ENCODE measurements at regions not wholly inside any gene's neighbourhood (a gene's known extent, or its start where the extent isn't known, plus 50 kb on each side); places are given as distances from the start of the nearest gene placed in this dataset.

DNA sequence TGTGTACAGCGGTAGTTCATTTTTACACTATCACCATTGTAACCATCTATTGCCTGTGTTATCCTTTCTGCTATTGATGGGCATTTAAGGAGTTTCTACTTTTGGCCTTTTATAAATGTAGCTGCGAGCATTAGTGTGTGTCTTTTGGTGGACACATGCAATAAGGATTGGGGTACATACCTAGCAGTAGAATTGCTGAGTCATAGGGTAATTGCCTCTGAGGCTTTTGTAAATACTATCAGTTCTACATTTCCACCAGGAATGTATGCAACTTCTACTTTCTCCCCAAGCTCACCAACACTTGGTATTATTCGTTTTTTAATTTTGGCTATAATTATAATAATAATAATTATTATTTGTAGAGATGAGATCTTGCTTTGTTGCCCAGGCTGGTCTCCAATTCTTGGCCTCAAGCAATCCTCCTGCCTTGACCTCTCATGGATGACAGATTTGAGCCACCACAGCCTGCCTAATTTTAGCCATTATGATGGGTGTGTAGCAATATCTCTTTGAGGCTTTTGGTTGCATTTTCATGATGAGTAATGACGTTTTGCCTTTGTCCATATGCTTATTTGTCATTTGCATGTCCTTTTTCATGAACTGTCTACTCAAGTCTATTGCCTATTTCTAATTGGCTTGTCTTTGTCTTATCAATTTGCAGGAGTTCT lies 277.0 kb downstream of the ACTR3B start:
- no peak overlapping the region for H3K4me3 ChIP-seq (ENCODE audit: low read depth, low read length)
- TF ChIP-seq, protein P1, sequence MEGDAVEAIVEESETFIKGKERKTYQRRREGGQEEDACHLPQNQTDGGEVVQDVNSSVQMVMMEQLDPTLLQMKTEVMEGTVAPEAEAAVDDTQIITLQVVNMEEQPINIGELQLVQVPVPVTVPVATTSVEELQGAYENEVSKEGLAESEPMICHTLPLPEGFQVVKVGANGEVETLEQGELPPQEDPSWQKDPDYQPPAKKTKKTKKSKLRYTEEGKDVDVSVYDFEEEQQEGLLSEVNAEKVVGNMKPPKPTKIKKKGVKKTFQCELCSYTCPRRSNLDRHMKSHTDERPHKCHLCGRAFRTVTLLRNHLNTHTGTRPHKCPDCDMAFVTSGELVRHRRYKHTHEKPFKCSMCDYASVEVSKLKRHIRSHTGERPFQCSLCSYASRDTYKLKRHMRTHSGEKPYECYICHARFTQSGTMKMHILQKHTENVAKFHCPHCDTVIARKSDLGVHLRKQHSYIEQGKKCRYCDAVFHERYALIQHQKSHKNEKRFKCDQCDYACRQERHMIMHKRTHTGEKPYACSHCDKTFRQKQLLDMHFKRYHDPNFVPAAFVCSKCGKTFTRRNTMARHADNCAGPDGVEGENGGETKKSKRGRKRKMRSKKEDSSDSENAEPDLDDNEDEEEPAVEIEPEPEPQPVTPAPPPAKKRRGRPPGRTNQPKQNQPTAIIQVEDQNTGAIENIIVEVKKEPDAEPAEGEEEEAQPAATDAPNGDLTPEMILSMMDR (conservative IDR thresholded peaks at IDR 0.05; ENCODE audit: low read depth, low read length): no peak
- no peak for DNase-seq (ENCODE audit: low read depth)

GRCh38 chr7:153043440-153043839 lies 283.9 kb downstream of the ACTR3B start:
- TF ChIP-seq, protein P1 (conservative IDR thresholded peaks at IDR 0.05; ENCODE audit: low read depth, low read length): no peak
- DNase-seq (ENCODE audit: low read depth): no peak
- H3K4me3 ChIP-seq (ENCODE audit: low read depth, low read length): no peak overlapping the region

DNA sequence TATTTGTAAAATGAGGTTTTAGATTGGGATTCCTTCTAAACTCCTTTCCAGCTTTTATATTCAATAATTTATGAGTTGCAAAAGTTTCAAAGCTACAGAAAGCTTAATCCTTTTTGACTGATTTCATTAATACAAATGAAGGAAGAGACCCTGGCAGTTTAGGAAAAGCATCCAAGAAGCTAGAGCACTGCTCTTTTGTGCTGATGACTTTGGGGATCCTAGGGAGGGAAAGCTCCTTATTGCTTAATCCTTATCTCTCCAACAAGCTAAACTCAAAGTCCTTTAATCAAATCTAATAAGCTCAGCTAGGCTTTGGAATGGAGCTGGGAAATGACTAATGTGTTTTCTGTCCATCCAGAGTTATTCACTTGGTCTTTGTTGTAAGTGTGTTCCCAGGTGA lies 285.4 kb downstream of the ACTR3B start:
- H3K4me3 ChIP-seq (ENCODE audit: low read depth, low read length): no peak overlapping the region
- TF ChIP-seq, protein P1 (conservative IDR thresholded peaks at IDR 0.05; ENCODE audit: low read depth, low read length): no peak
- no peak for DNase-seq (ENCODE audit: low read depth)

DNA sequence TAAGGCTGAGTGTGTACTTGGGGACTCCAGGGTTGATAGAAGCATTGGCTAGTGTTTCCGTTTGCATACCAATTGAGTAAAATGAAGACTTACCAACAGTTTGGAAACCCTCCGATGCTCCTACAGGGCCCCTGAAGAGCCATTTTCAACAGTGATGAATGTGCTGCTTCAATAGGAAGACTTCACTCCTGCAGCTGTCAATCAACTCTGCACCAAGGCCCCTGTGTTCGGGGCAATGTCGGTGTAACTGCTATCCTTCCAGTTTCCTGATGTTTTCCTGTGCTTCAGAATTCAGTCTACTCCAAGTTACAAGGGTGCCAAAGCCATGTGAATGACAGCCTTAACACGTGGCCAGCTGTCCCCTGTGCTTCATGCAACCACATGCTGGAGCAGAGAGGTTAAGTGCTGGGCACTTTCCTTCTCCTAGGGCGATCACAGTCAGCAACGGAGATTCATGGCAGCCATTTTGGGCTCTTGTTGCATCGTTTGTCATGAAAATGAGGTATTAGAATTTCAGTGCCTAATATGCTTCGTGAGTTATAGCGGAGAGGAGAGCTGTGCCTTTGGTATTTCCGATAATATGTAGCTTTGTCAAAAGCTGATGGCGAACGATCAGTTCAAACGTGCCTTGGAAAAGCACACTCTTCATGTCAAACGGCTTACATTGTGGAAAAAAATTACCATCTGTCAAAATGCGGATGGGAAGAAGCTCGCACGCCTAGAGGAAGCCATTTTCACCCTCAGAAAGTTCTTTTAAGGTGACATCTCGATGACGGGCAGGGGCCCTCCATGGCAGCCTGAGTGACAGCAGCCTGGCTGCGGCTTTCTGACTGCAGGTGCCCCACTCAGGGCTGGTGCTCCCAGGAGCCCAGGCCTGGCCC lies 287.8 kb downstream of the ACTR3B start:
- H3K4me3 ChIP-seq (ENCODE audit: low read depth, low read length): no peak overlapping the region
- TF ChIP-seq, protein P1 (conservative IDR thresholded peaks at IDR 0.05; ENCODE audit: low read depth, low read length): no peak
- DNase-seq (ENCODE audit: low read depth): no peak

GRCh38 chr7:153052206-153052605 lies 292.7 kb downstream of the ACTR3B start:
- H3K4me3 ChIP-seq (ENCODE audit: low read depth, low read length): no peak overlapping the region
- TF ChIP-seq, protein P1 (conservative IDR thresholded peaks at IDR 0.05; ENCODE audit: low read depth, low read length): no peak
- DNase-seq (ENCODE audit: low read depth): no peak

DNA sequence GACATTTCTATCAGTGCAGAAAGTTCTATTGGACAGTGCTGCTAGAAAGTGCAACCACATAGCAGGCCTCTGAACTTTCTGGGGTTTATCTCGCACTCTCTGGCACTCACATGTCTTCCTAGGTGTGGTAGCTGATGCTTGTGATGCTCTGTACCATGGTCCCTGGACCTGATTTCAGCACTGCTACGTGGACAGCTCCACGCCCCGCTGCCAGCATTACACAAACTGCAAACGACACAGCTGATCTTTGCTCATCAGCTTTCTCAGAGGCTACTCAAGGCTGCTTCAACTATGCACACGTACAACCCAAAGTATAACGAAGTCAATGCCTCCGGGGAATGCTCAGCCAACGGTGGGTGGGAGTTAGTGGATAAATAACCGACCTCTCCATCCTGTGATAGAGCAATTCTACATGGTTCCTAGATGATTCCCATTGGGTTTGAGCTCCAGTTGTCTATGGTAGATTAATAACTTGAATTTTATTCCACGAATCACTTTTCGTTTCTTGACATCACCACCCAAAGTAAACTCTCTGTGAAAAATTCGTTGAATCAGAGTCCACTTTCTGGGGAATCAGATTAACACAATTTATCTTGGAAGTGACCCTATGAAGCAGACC lies 302.5 kb downstream of the ACTR3B start:
- DNase-seq (ENCODE audit: low read depth): no peak
- TF ChIP-seq, protein P1 (conservative IDR thresholded peaks at IDR 0.05; ENCODE audit: low read depth, low read length): no peak
- H3K4me3 ChIP-seq (ENCODE audit: low read depth, low read length): no peak overlapping the region
